GM12872 (cell line): ENCODE measurements at regions not wholly inside any gene's neighbourhood (a gene's known extent, or its start where the extent isn't known, plus 50 kb on each side); places are given as distances from the start of the nearest gene placed in this dataset.

Source experiments
- CTCF ChIP-seq: IDR thresholded peaks from 3 replicates; pipeline ENCODE4 v1.5.1; 2011; ENCODE audit warnings: low read depth, mild to moderate bottlenecking, low read length, moderate library complexity; ENCODE audit not compliant: insufficient read depth

- no peak for TF ChIP-seq CTCF
These were observed 293.9 kb upstream of the FOXQ1 start for GRCh38 chr6:1018041-1018440.

DNA sequence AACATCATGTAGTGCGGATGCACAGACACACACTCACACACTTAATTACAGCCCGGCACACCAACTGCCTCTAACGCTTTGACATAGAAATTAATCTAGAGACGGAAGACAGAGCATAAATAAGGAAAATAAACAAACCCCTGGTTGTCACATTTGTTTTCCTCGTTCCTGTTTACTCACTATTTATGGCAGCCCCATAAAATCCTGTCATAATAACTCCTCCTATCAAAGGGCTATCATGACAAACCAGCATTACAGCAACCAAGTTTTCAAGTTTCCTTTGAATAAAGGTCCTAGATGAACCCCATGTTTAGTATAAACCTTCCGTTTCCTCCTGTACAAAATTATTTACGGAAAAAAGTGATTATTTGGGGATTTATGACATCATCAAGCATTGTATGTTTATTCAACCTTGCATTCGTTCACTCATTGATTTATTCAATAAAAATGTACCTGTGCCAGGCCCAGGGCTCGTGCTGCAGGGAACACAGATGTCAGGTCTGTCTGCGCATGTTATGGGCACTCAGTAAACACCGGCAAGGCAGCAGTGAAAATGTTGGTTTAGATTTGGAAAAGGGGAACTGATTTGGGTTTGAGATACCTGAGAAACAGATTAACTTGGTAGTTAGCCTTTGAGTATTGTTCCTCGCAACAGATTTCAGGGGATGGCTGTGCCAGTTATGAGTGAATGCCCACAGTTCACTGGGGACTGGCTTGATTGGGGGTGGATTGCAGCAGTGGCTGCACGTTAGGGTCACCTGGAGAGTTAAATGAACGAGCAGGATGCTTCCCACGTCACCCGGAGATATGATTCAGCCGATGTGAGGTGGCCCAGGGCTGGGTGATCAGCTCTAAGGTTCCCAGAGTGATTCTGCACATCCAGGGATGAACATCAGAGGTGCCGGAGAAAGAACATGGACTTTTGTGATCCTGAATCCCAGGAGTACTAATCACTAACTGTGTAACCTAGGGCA lies 295.3 kb upstream of the FOXQ1 start:
- TF ChIP-seq CTCF, result no peak

DNA sequence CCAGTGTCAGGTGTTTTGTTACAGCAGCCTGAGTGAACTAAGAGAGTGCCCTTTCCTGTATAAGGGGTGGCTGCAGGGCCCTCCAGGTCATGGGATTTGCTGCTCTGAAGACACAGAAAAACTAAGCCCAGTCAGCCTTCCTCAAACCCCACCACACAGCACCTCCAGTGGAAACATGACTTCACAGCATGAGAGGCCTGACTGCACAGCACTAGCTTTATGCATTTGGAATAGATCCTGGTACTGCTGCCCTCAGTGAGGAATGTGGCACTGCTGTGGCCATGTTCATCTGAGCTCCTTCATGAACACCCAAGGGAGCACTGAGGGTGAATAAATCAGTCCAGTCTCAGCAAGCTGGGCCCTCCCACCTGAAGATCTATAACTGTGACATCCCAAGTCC lies 296.1 kb upstream of the FOXQ1 start:
- TF ChIP-seq CTCF, result no peak

- TF ChIP-seq CTCF, result no peak
These were observed 297.5 kb upstream of the FOXQ1 start for GRCh38 chr6:1014431-1014807.

DNA sequence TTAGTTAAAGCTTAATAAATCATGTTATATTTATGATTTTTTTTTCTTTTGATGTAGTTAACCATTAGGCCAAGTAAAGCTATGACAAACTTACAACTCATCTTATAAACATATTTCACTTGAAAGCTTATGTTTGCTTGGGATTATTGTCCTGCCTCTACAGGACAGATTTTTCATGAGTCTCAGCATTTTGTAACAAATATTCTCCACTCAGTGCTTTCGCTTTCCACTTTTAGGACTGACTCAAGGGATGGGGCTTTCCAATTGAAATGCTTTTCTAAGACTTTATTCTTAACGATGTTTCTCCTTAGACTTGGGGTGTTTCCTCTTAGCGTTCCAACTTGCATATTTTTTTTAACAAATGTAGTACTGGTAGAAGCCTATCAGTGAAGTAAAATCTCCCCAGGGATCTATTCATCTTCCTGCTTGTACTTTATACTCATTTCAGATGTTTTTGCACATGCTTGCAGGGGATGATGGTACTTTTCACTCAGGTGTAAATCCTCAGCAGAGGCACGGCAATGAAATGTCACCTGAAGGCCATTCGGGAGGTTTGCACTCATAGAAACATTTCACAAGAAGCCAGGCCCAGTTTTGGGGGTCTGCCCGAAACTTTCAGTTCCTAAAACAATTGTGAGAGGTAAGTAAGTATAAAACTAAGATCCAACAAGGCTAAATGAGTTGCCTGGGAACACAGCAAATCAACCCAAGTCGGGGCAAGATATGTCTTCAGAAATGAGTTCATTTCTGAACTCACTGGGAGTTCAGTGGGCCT lies 298.1 kb upstream of the FOXQ1 start:
- no peak for TF ChIP-seq CTCF

GRCh38 chr6:1009103-1009502 lies 302.8 kb upstream of the FOXQ1 start:
- TF ChIP-seq CTCF, result no peak

GRCh38 chr6:1007159-1007558 lies 304.7 kb upstream of the FOXQ1 start:
- no peak for TF ChIP-seq CTCF
